ENCODE measurements at regions not wholly inside any gene's neighbourhood (a gene's known extent, or its start where the extent isn't known, plus 50 kb on each side); places are given as distances from the start of the nearest gene placed in this dataset.
"Not testable (repeated sequence)": the region's sequence is repeated elsewhere in the genome, so short reads cannot be mapped to it uniquely, and the experiment has no call there.

GRCh38 chr6:167208819-167209576 lies 51.2 kb upstream of the GPR31 start:
- DNase-seq, result no peak

- DNase-seq, result no peak
These were observed 51.8 kb upstream of the GPR31 start for GRCh38 chr6:167209577-167209975.

DNA sequence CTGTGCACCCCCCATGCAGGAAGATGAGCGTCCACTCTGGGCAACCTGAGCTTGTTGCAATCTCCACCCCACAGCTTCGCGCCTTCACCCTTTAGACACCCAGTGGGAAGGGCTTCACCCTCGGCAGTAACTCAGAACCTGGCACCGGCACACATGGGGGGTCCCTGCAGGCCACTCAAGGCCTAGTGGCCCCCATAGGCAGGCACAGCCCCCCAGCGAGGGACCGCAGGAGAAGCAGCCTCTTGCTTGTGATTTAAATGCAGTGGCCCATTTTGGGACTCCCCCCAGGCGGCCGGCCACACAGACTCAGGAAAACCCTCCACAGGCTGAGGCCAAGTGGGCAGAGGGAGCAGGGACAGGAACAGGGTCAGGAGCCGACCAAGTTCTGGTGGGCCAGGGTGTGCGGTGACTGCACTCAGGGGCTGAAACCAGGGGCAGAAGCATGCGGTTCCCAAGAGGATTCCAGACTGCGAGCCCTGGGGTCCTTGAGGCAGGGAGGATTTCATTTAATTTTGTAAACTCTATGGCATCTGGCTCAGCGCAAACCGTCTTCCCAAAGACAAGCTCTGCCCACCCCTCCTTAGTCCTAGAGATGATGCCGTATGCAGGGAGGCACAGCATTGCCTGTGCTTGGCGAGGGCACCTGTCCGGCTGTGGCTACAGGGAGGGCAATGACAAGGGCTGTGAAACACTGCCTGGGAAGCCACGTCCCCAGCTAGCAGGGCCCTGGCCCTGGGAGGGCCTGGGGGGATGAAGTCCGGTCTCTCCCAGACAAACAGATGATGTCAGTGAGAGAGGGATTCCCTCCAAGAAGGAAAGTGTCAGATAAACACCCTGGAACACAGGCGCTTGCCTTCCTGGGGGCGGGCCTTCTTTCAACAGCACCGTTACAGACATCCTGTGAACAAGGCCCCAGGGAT lies 52.9 kb upstream of the GPR31 start:
- DNase-seq, result no peak

- DNase-seq, result no peak
These were observed 53.5 kb upstream of the GPR31 start for GRCh38 chr6:167211295-167211648.

DNA sequence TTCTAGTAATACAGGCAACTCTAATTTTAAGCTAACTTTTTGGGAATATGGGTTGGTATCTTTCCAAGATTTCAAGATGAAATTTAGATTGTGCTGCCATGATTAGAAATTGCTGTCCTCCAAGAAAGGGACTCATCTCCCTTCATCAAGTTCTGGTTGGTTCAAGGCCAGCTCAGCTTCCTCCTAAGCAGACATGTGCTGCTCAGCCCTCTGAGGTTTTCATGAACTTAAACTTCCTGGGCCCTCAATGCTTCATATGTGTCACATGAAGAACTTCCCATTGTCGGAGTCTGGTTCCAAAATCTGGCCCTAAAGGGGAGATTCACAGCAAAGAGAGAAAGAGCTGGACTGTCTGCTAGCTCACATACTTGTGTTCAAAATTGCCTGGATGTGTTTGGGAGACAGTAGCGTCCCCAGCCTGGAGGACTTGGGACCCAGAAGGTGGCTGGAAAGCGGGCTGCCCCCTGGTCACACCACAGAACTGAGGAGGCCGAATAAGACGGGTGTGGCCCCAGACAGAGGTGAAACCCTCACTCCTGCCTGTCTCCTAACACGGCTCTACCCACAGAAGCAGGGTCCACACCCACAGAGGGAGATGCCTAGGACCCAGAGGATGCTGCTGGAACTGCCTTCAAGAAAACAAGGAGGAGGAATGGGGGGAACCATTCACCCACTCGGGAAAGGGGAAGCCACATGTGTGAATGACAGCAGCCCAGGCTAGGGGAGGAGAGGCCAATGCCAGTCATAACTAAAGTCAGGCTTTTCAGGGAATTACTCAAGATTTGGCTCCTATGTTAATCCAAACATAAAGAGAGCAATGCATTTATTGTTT lies 54.3 kb upstream of the GPR31 start:
- no peak for DNase-seq

- DNase-seq, result peak; percentile 46
These were observed 54.9 kb upstream of the GPR31 start for GRCh38 chr6:167212713-167213005.

GRCh38 chr6:167214206-167214605 lies 56.4 kb upstream of the GPR31 start:
- DNase-seq, result no peak

DNA sequence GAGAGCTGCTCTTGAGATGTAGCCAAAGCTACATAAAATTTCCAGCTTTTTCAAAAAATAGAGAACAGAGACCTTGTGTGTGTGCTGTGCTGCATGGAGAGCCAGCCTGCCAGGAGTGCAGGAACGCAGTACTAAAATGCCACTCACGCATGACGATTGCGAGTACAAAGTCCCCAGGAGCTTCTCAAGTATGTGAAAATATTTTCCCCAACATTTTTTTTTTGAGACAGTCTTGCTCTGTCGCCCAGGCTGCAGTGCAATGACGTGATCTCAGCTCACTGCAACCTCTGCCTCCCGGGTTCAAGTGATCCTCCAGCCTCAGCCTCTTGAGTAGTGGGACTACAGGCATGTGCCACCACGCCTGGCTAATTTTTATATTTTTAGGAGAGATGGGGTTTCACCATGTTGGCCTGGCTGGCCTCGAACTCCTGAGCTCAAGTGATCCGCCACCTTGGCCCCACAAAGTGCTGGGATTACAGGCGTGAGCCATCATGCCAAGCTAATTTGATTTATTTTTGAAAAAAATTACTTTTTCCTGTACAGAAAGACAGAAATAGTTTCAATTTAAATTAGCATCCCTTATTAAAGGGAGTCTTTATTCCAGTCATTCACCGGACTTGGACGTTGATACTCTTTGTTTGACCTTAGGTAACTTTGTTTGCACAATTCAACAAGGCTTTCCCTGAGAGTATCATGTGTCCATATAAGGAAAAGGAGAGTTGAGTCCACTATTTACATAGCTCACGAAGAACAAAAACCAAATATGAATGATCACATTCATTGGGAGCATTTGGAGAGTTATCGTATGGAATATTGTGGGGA lies 57.9 kb upstream of the GPR31 start:
- not testable (repeated sequence) for DNase-seq

DNA sequence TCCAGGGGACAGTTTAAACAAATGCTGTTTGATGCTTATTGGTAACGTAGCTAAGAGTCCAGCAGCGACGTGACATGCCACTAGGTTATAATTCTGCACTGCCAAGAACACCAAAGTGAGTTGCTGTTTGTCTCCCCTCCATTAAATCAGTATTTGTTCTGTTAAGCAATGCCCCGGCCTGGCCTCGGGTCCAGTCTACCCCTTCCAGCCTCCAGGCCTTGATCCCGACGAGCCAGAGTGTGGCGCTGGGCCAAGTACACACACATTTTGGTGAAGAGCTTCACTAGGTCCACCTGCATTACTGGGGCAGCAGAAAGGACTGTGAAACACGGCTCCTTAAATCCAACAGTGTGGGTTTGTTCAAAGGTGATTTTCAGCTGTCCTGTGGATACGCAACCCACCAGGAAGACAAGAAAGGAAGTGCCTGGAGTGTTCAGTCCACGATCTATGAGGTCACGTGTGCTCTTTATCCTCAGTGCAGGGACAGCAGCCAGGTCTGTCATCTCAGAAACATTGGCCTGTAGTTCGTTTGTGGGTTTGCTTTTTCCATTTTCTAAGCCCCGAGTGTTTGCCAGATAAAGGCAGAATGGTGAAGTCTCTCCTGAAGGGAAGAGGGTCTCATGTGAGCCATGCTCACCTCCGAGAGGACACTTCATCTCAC lies 58.7 kb upstream of the GPR31 start:
- DNase-seq, result not testable (repeated sequence)

DNA sequence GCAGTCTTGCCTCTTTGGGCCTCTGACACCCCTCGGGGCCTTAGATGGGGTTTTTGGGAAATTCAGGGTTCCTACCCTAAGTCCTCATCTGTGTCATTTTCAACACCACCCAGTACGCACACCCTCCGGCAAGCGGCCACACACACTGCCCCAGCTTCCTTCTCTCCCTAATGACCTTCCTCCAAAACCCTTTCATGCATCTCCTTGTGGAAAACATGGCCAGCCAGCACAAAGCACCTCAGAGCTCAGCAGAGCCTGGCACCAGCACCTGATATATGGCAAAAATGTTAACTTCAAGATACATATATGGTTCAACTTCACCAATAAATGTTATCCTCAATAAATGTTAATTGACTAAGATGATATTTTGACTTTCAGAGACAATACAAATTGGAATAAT lies 59.3 kb upstream of the GPR31 start:
- DNase-seq, result not testable (repeated sequence)

- DNase-seq, result peak; percentile 23
These were observed 60.4 kb upstream of the GPR31 start for GRCh38 chr6:167217951-167218759.

DNA sequence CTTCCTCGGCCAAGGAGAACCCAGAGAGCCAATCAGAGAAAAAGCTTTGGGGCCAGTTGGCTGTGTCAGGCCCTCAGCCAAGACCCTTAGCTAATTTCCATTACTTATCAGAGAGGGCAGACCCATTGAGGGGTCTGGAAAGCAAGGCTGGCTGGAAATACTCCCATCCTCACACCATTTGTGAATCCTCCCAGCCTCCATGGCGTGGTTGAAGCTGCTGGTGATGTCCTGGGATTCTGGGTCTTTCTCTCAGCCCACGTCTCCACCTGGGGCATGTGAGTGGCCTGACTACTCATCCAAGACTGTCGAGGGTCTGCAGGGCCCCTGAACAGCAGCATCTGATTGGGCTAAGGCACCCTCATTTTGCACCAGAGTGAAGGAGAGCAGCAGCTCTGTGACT lies 61.3 kb upstream of the GPR31 start:
- DNase-seq, result not testable (repeated sequence)

DNA sequence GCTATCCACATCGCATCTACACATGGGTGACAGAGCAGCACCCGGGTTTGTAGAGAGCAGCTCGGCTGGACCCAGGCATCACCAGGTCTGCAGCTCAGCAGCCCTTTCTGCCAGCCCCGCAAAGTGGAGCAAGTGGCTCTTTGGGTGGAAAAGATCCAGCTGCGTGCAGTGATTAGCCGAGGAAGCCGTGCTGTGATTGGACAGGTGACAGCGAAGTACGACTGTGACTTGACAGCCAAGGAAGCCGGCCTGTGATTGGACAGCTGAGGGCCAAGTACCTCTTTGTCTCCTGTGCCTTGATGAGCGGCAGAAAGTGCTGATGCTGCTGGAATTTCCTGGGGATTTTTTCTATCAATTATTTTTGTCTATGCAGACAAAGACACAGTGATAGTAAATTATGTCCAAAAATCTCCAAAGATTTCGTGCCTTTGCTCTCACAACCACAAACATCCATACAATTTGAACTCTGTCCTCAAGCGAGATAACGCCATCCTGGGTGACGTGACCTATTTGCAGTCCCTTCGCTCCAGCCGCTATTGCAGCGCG lies 62.3 kb upstream of the GPR31 start:
- no peak for DNase-seq

DNA sequence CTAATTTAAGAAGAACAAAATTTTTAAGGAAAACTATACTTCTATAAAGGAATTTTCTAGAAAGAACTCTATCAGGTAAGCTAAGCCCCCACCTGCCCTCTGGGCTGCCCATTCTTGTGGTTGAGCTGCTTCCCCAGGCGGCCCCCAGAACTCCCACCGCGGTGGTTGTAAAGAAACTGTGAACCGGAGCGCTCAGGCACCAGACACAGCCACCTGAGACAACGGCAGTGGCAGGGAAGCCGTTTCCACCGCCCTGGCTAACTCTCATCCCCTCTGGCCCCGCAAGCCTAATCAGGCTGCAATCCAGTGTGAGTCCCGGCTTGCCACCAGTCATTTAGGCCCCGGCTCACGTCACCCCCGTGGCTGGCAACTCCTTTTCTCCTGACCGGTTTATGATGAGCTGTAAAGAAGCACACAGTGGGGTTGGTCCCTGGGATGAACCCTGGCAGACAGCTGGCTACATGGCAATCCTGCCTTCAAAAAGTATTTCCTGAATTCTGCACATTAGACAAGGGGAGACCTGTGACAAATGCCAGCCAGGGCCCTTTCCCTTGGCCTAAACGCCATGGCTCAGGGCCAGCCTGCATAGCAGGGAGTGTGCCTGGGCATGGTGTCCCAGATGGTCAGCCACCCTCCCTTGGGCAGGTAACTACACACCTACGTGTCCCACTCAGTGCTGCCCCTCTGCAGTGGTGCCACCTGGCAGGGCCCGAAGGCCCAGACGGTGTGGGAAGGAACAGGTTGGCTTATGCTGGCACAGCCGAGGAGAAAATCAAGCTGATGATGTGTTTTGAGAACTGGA lies 63.8 kb upstream of the GPR31 start:
- no peak for DNase-seq

GRCh38 chr6:167225566-167226382 lies 65.3 kb upstream of the UNC93A start:
- not testable (repeated sequence) for DNase-seq

DNA sequence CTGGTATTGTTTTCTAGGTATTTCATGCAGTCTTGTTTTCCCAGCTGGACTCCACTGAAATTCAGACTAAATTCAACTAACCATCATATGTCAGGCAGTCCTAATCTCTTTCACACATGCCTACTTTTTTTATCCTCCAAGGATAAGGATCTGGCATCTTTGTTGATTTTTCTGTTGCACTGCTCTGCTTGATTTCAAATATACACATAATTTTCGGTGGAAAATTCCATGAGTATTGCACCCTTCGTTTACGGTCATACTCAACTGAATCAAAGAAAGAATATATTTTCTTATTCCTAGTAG lies 64.8 kb upstream of the UNC93A start:
- DNase-seq, result no peak

DNA sequence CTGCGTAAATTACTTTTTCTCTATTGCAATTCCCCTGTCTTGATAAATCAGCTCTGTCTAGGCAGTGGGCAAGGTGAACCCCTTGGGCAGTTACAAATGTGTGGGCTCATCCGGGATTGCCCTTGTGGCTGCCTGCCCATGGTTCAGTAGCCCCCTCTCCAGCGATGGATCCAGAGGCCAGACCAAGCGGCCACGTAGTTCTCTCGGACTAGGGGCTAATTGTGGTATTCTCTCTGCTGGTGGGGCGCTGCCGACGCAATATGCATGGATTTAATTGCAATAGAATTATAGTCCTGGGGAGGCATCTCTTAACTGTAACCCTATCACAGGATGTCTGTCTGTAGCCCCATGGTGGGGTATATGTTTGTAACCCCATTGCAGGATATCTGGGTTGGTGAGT lies 64.3 kb upstream of the UNC93A start:
- DNase-seq, result no peak

GRCh38 chr6:167227984-167228383 lies 63.1 kb upstream of the UNC93A start:
- DNase-seq, result no peak

GRCh38 chr6:167229586-167229985 lies 61.5 kb upstream of the UNC93A start:
- no peak for DNase-seq

Data from activated CD4-positive, alpha-beta T cell treated with anti-CD3 and anti-CD28 coated beads, Interleukin-2, amount 50 U/mL, for 16 hours (primary cell).